PC-9 (cell line): ENCODE measurements at regions not wholly inside any gene's neighbourhood (a gene's known extent, or its start where the extent isn't known, plus 50 kb on each side); places are given as distances from the start of the nearest gene placed in this dataset.
A peak's percentile ranks its signal among the peaks of the same experiment; 100 is the strongest.

Experiments
- BruUV-seq: library from RNA; stranded (reverse); fragments of 400-500 nt; replicated peaks from 2 replicates; lab custom pipeline; 2021; lab: Mats Ljungman, UMichigan
- CTCF ChIA-PET: fragments of 300-600 bp; sonication (Branson Sonifier 250); formaldehyde crosslinking; loops from one replicate; lab custom pipeline; 2022; ENCODE audit warnings: antibody characterized with exemption; lab: Charles Lee
- POLR2A ChIA-PET: fragments of 300-600 bp; sonication (Branson Sonifier 250); formaldehyde crosslinking; loops from one replicate; lab custom pipeline; 2022; ENCODE audit warnings: antibody characterized with exemption; ENCODE audit not compliant: unreplicated experiment; lab: Charles Lee
- DNase-seq, 2 experiments: peaks; one replicate each; pipeline versions ENCODE4 v3.0.0 to v3.0.0-alpha.2; 2015 to 2022; ENCODE audit warnings: mixed read lengths in 1 of 2
- H2AFZ ChIP-seq: fragments of 200-600 bp; sonication (generic); 2 replicates; pipeline ENCODE4 v1.8.1; 2017; ENCODE audit warnings: antibody characterized with exemption
- H3F3A ChIP-seq: fragments of 200-600 bp; sonication (generic); 2 replicates; pipeline ENCODE4 v1.8.1; 2017; ENCODE audit warnings: antibody characterized with exemption, mild to moderate bottlenecking, low read depth; ENCODE audit not compliant: insufficient read depth
- H3K27ac ChIP-seq: fragments of 200-600 bp; sonication (generic); 2 replicates; pipeline ENCODE4 v1.6.1; 2016; ENCODE audit warnings: mixed run types
- H3K27me3 ChIP-seq: fragments of 200-600 bp; sonication (generic); 2 replicates; pipeline ENCODE4 v1.6.1; 2016; ENCODE audit warnings: low read depth, mixed run types; ENCODE audit not compliant: insufficient read depth
- H3K36me3 ChIP-seq: fragments of 200-600 bp; sonication (generic); 2 replicates; pipeline ENCODE4 v1.6.1; 2016; ENCODE audit warnings: low read depth, mixed run types
- H3K4me1 ChIP-seq: fragments of 200-600 bp; sonication (generic); replicated peaks from 2 replicates; pipeline ENCODE4 v1.6.1; 2016; ENCODE audit warnings: mixed run types; ENCODE audit not compliant: insufficient read depth
- H3K4me2 ChIP-seq: fragments of 200-600 bp; sonication (generic); 2 replicates; pipeline ENCODE4 v1.6.1; 2017; ENCODE audit warnings: mixed run types
- H3K4me3 ChIP-seq: fragments of 200-600 bp; sonication (generic); 2 replicates; pipeline ENCODE4 v1.6.1; 2016; ENCODE audit warnings: mixed run types
- H3K79me2 ChIP-seq: fragments of 200-600 bp; sonication (generic); 2 replicates; pipeline ENCODE4 v1.6.1; 2017; ENCODE audit warnings: low read depth, mixed run types
- H3K9me2 ChIP-seq: fragments of 200-600 bp; sonication (generic); 2 replicates; pipeline ENCODE4 v1.8.1; 2017; ENCODE audit warnings: mild to moderate bottlenecking; ENCODE audit not compliant: insufficient read depth
- H3K9me3 ChIP-seq: fragments of 200-600 bp; sonication (generic); 2 replicates; pipeline ENCODE4 v1.8.1; 2016; ENCODE audit warnings: low read depth; ENCODE audit not compliant: insufficient read depth
- H4K20me1 ChIP-seq: fragments of 200-600 bp; sonication (generic); 2 replicates; pipeline ENCODE4 v1.8.1; 2017; ENCODE audit not compliant: insufficient read depth
- CTCF ChIP-seq: fragments of 200-600 bp; sonication (generic); conservative IDR thresholded peaks from 2 replicates; pipeline ENCODE4 v1.6.1; 2017; ENCODE audit warnings: mixed run types, antibody characterized with exemption, mild to moderate bottlenecking, moderate library complexity
- EZH2 ChIP-seq: fragments of 200-600 bp; sonication (generic); IDR thresholded peaks from 2 replicates; pipeline ENCODE4 v1.8.0; 2017; ENCODE audit warnings: antibody characterized with exemption, low read depth
- intact Hi-C: fragments of 100-400 bp; cut with micrococcal nuclease; formaldehyde crosslinking; loops from one replicate; pipeline ENCODE4 v1.10.0; 2022; ENCODE audit not compliant: unreplicated experiment

DNA sequence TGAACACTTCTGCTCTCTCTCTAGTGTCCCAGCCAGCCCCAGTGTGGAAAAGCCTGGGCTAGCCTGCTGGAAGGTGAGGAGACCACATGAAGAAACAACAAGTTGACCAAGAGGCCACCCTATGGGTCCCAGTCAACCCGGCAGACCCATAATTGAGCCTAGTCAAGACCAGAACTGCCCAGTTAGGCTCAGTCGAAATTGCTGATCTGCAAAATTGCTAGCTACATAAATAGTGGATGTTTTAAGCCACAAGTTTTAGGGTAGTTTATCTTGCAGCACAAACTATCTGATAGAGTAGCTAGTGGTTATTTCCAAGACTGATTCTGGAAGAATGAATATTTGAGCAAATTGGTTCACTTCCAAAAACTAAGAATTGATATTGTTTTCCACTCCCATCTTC, 82.3 kb upstream of the CCDC112 start:
- Histone ChIP-seq H3K4me1 (peaks cover 47% of the 10 kb centered on the region), H3K36me3 (no peaks in the 10 kb centered on the region), H3K4me3 (0 out of 2 replicates have a peak overlapping the region, but pooled peaks have one; percentile 27), H3F3A (peaks cover 24% of the 10 kb centered on the region), H3K4me2 (peak overlapping the region; percentile 70), H4K20me1 (no peaks in the 10 kb centered on the region), H2AFZ (no peak overlapping the region), H3K27me3 (no peaks in the 10 kb centered on the region), H3K79me2 (no peaks in the 10 kb centered on the region), H3K27ac (peak overlapping the region; percentile 94), H3K9me2 (no peaks in the 10 kb centered on the region), H3K9me3 (no peaks in the 10 kb centered on the region)
- no peak for DNase-seq
- BruUV-seq: no TSS peak
- no peak for TF ChIP-seq EZH2
- no peak for TF ChIP-seq CTCF
- intact Hi-C loops: loop anchor here (2.0 to 5.0 kb wide), 4 partner anchors 30 to 196 kb away; no protein-coding TSS in a partner anchor
- POLR2A ChIA-PET: no interaction called here
- CTCF ChIA-PET: interaction anchor here (0.6 to 1.2 kb wide), 2 partner anchors 23 to 196 kb away, joined by 3 to 8 read pairs; no protein-coding TSS in a partner anchor

- Histone ChIP-seq H3K9me3 (no peaks in the 10 kb centered on the region; the same call in 1 of the 2 replicates), H3K79me2 (no peaks in the 10 kb centered on the region), H3F3A (peaks cover 27% of the 10 kb centered on the region), H3K4me1 (peaks cover 51% of the 10 kb centered on the region), H3K27ac (peak overlapping the region; percentile 94), H2AFZ (no peak overlapping the region), H4K20me1 (no peaks in the 10 kb centered on the region), H3K27me3 (no peaks in the 10 kb centered on the region), H3K36me3 (no peaks in the 10 kb centered on the region), H3K4me2 (peak overlapping the region; percentile 62), H3K4me3 (no peak overlapping the region), H3K9me2 (no peaks in the 10 kb centered on the region)
- intact Hi-C loops: loop anchor here (1.0 to 5.0 kb wide), 5 partner anchors 29 to 197 kb away; partner anchors contain the start of gene FEM1C
- POLR2A ChIA-PET: interaction anchor here (0.6 to 0.7 kb wide), 2 partner anchors 84 to 256 kb away, joined by 3 to 4 read pairs; no protein-coding TSS in a partner anchor
- TF ChIP-seq EZH2 (no peak), CTCF (no peak)
- CTCF ChIA-PET: interaction anchor here (1.2 kb wide), 1 partner anchor 197 kb away, joined by 8 read pairs; no protein-coding TSS in a partner anchor
- DNase-seq: peak in 1 of 2 experiments; percentile 81
- no TSS peak for BruUV-seq
Observed at GRCh38 chr5:115377468-115378217, 81.2 kb upstream of the CCDC112 start.

DNA sequence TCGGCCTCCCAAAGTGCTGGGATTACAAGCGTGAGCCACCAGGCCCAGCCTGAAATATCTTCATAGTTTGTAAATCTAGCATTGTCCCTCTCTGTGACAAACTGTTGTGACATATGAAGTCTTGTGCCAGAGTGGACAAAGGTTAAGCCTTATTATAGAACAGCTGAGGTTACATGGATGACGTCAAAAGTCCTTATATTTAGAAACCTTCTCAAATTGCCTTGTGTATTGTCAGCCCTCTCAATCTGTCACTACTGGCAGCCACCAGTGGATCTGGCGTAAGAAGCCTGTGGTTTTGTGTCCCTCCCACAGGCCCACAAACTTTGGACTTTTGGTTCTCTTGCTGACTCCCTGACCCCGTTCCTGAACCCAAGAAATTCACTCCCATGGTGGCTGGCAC, 79.4 kb upstream of the CCDC112 start:
- CTCF ChIA-PET: no interaction called here
- POLR2A ChIA-PET: no interaction called here
- peak overlapping the region; percentile 33 for H3K27ac ChIP-seq

More for the DNA sequence above, 79.4 kb upstream of the CCDC112 start:
- no peak overlapping the region for H3K4me3 ChIP-seq
- no peaks in the 10 kb centered on the region for H3K79me2 ChIP-seq
- H3K36me3 ChIP-seq: no peaks in the 10 kb centered on the region
- intact Hi-C loops: loop anchor here (5.0 kb wide), 1 partner anchor 41 kb away; no protein-coding TSS in a partner anchor
- H3K4me2 ChIP-seq: no peak overlapping the region
- no peaks in the 10 kb centered on the region for H4K20me1 ChIP-seq
- no peaks in the 10 kb centered on the region; the same call in 1 of the 2 replicates for H3K9me3 ChIP-seq
- TF ChIP-seq CTCF: no peak
- no peak for TF ChIP-seq EZH2
- peaks cover 43% of the 10 kb centered on the region for H3F3A ChIP-seq
- H2AFZ ChIP-seq: no peak overlapping the region
- no peaks in the 10 kb centered on the region for H3K27me3 ChIP-seq
- no TSS peak for BruUV-seq
- DNase-seq: no peak
- H3K9me2 ChIP-seq: no peaks in the 10 kb centered on the region
- H3K4me1 ChIP-seq: peaks cover 69% of the 10 kb centered on the region
